ENCODE measurements at regions not wholly inside any gene's neighbourhood (a gene's known extent, or its start where the extent isn't known, plus 50 kb on each side); places are given as distances from the start of the nearest gene placed in this dataset.

- no peaks in the 10 kb centered on the region for H3K27me3 ChIP-seq (ENCODE audit: control insufficient read depth in 1 of 2, insufficient read depth in 2 of 2, low read length in 2 of 2)
These were observed 88.3 kb upstream of the HS6ST1 start for GRCh38 chr2:128406736-128407554.

GRCh38 chr2:128408349-128409305 is 90.0 kb upstream of the HS6ST1 start:
- 35 to 53% methylated on average over 17 of the region's 17 CpGs for WGBS, 2 donors
- Histone ChIP-seq H3K27me3 (ENCODE audit: control insufficient read depth in 1 of 2, insufficient read depth in 2 of 2, low read length in 2 of 2) (no peaks in the 10 kb centered on the region), H3K4me1 (ENCODE audit: control insufficient read depth in 2 of 2, insufficient read depth in 2 of 2, low read length in 1 of 2) (peaks cover 0 to 9% of the 10 kb centered on the region in 2 donors), H3K9me3 (ENCODE audit: control insufficient read depth in 2 of 2, insufficient read depth in 1 of 2, low read depth in 1 of 2, low read length in 1 of 2) (no peaks in the 10 kb centered on the region), H3K4me3 (ENCODE audit: low read depth in 1 of 2, low read length in 2 of 2) (no peak overlapping the region), H3K36me3 (ENCODE audit: control insufficient read depth in 2 of 2, insufficient read depth in 2 of 2, low read length in 1 of 2) (no peaks in the 10 kb centered on the region), H3K27ac (ENCODE audit: low read depth in 2 of 2, low read length in 1 of 2) (peak overlapping the region; percentile 10 to 16)

More at GRCh38 chr2:128406736-128407554, 88.3 kb upstream of the HS6ST1 start:
- Histone ChIP-seq H3K27ac (ENCODE audit: low read depth in 2 of 2, low read length in 1 of 2) (no peak overlapping the region), H3K4me1 (ENCODE audit: control insufficient read depth in 2 of 2, insufficient read depth in 2 of 2, low read length in 1 of 2) (peaks cover 0 to 9% of the 10 kb centered on the region in 2 donors), H3K36me3 (ENCODE audit: control insufficient read depth in 2 of 2, insufficient read depth in 2 of 2, low read length in 1 of 2) (no peaks in the 10 kb centered on the region), H3K9me3 (ENCODE audit: control insufficient read depth in 2 of 2, insufficient read depth in 1 of 2, low read depth in 1 of 2, low read length in 1 of 2) (no peaks in the 10 kb centered on the region), H3K4me3 (ENCODE audit: low read depth in 1 of 2, low read length in 2 of 2) (no peak overlapping the region)
- 71 to 84% methylated on average over 18 of the region's 18 CpGs for WGBS, 2 donors

- Histone ChIP-seq H3K4me3 (ENCODE audit: low read depth in 1 of 2, low read length in 2 of 2) (no peak overlapping the region), H3K9me3 (ENCODE audit: control insufficient read depth in 2 of 2, insufficient read depth in 1 of 2, low read depth in 1 of 2, low read length in 1 of 2) (no peaks in the 10 kb centered on the region), H3K36me3 (ENCODE audit: control insufficient read depth in 2 of 2, insufficient read depth in 2 of 2, low read length in 1 of 2) (no peaks in the 10 kb centered on the region), H3K4me1 (ENCODE audit: control insufficient read depth in 2 of 2, insufficient read depth in 2 of 2, low read length in 1 of 2) (peaks cover 0 to 9% of the 10 kb centered on the region in 2 donors), H3K27ac (ENCODE audit: low read depth in 2 of 2, low read length in 1 of 2) (no peak overlapping the region), H3K27me3 (ENCODE audit: control insufficient read depth in 1 of 2, insufficient read depth in 2 of 2, low read length in 2 of 2) (no peaks in the 10 kb centered on the region)
- 82 to 89% methylated on average over 9 of the region's 9 CpGs for WGBS, 2 donors
These were observed 90.8 kb upstream of the HS6ST1 start for GRCh38 chr2:128409326-128410034.

DNA sequence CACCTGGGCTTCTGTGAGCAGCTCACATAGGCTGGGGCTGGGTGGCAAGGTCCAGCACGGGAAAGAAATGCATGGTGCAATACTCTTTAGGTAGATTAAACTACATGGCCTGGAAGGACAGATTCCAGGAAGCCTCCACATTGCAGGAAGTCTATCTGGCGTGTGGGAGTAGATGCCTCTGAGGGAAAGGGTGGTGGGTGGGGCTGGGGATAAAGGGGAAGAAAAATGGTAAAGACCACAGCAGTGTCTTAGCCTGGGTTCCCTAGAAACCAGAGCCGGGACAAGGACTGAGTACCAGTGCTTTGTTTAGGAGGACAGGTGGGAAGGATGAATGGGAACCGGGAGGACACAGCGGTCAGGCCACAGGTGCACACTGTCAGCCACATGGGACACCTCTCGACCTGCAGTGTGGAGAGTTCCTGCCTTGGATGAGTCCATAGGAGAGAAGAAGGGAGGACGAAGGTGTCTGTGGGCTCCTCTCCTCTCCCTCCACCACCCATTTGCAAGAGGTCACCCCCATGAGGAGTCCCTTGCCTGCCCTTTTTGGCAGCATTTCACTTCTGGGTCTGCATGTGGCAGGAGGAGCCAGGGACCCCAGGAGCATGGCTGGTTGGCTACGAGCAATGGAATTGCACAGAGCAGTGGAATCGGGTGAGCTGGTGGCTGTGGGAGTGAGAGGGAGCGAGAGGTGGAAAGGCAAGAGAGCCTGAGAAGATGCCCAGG is 91.5 kb upstream of the HS6ST1 start:
- Histone ChIP-seq H3K27me3 (ENCODE audit: control insufficient read depth in 1 of 2, insufficient read depth in 2 of 2, low read length in 2 of 2) (no peaks in the 10 kb centered on the region), H3K36me3 (ENCODE audit: control insufficient read depth in 2 of 2, insufficient read depth in 2 of 2, low read length in 1 of 2) (no peaks in the 10 kb centered on the region), H3K9me3 (ENCODE audit: control insufficient read depth in 2 of 2, insufficient read depth in 1 of 2, low read depth in 1 of 2, low read length in 1 of 2) (no peaks in the 10 kb centered on the region), H3K4me1 (ENCODE audit: control insufficient read depth in 2 of 2, insufficient read depth in 2 of 2, low read length in 1 of 2) (peaks cover 0 to 9% of the 10 kb centered on the region in 2 donors), H3K27ac (ENCODE audit: low read depth in 2 of 2, low read length in 1 of 2) (no peak overlapping the region), H3K4me3 (ENCODE audit: low read depth in 1 of 2, low read length in 2 of 2) (no peak overlapping the region)
- 90 to 92% methylated on average over 10 of the region's 10 CpGs for WGBS, 2 donors

DNA sequence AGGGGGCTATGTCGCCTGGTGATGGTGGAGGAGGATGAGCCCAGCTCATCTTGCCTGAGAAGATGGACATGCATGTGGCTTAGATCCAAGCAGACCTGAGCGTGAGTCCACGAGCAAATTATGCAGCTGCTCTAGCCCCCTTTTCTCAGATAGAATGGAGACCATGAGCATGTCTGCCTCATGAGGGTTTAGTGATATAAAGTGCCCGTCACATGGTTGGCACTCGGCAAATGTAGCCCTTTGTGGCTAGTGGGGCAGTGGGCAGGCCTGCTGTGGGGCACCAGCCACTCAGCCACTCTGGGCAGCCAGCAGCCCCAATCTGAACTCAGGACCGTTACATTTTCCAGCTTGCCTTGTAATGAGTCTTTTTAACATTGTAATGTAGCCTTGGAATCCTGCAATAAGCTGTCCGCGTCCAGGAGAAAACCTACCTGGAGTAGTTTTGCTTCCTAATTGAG is 92.1 kb upstream of the HS6ST1 start:
- no peaks in the 10 kb centered on the region for H3K36me3 ChIP-seq (ENCODE audit: control insufficient read depth in 2 of 2, insufficient read depth in 2 of 2, low read length in 1 of 2)
- no peak overlapping the region for H3K27ac ChIP-seq (ENCODE audit: low read depth in 2 of 2, low read length in 1 of 2)
- no peaks in the 10 kb centered on the region for H3K9me3 ChIP-seq (ENCODE audit: control insufficient read depth in 2 of 2, insufficient read depth in 1 of 2, low read depth in 1 of 2, low read length in 1 of 2)
- H3K4me3 ChIP-seq (ENCODE audit: low read depth in 1 of 2, low read length in 2 of 2), result no peak overlapping the region
- H3K4me1 ChIP-seq (ENCODE audit: control insufficient read depth in 2 of 2, insufficient read depth in 2 of 2, low read length in 1 of 2), result peaks cover 0 to 9% of the 10 kb centered on the region in 2 donors
- no peaks in the 10 kb centered on the region for H3K27me3 ChIP-seq (ENCODE audit: control insufficient read depth in 1 of 2, insufficient read depth in 2 of 2, low read length in 2 of 2)
- 95 to 96% methylated on average over 8 of the region's 8 CpGs for WGBS, 2 donors

- WGBS, 2 donors, result 87 to 91% methylated on average over 9 of the region's 9 CpGs
- Histone ChIP-seq H3K27me3 (ENCODE audit: control insufficient read depth in 1 of 2, insufficient read depth in 2 of 2, low read length in 2 of 2) (no peaks in the 10 kb centered on the region), H3K4me3 (ENCODE audit: low read depth in 1 of 2, low read length in 2 of 2) (no peak overlapping the region), H3K36me3 (ENCODE audit: control insufficient read depth in 2 of 2, insufficient read depth in 2 of 2, low read length in 1 of 2) (no peaks in the 10 kb centered on the region), H3K9me3 (ENCODE audit: control insufficient read depth in 2 of 2, insufficient read depth in 1 of 2, low read depth in 1 of 2, low read length in 1 of 2) (no peaks in the 10 kb centered on the region), H3K27ac (ENCODE audit: low read depth in 2 of 2, low read length in 1 of 2) (no peak overlapping the region), H3K4me1 (ENCODE audit: control insufficient read depth in 2 of 2, insufficient read depth in 2 of 2, low read length in 1 of 2) (peaks cover 0 to 9% of the 10 kb centered on the region in 2 donors)
These were observed 92.8 kb upstream of the HS6ST1 start for GRCh38 chr2:128411431-128411830.

GRCh38 chr2:128412181-128412871 is 93.7 kb upstream of the HS6ST1 start:
- 88 to 90% methylated on average over 7 of the region's 7 CpGs for WGBS, 2 donors
- H3K27me3 ChIP-seq (ENCODE audit: control insufficient read depth in 1 of 2, insufficient read depth in 2 of 2, low read length in 2 of 2), result no peaks in the 10 kb centered on the region
- H3K9me3 ChIP-seq (ENCODE audit: control insufficient read depth in 2 of 2, insufficient read depth in 1 of 2, low read depth in 1 of 2, low read length in 1 of 2), result no peaks in the 10 kb centered on the region
- no peak overlapping the region for H3K27ac ChIP-seq (ENCODE audit: low read depth in 2 of 2, low read length in 1 of 2)
- no peaks in the 10 kb centered on the region for H3K36me3 ChIP-seq (ENCODE audit: control insufficient read depth in 2 of 2, insufficient read depth in 2 of 2, low read length in 1 of 2)
- H3K4me3 ChIP-seq (ENCODE audit: low read depth in 1 of 2, low read length in 2 of 2), result no peak overlapping the region
- peaks cover 0 to 8% of the 10 kb centered on the region in 2 donors for H3K4me1 ChIP-seq (ENCODE audit: control insufficient read depth in 2 of 2, insufficient read depth in 2 of 2, low read length in 1 of 2)

- WGBS, 2 donors, result 84 to 88% methylated on average over 10 of the region's 10 CpGs
- no peak overlapping the region for H3K27ac ChIP-seq (ENCODE audit: low read depth in 2 of 2, low read length in 1 of 2)
- no peaks in the 10 kb centered on the region for H3K9me3 ChIP-seq (ENCODE audit: control insufficient read depth in 2 of 2, insufficient read depth in 1 of 2, low read depth in 1 of 2, low read length in 1 of 2)
- no peaks in the 10 kb centered on the region for H3K27me3 ChIP-seq (ENCODE audit: control insufficient read depth in 1 of 2, insufficient read depth in 2 of 2, low read length in 2 of 2)
- H3K4me1 ChIP-seq (ENCODE audit: control insufficient read depth in 2 of 2, insufficient read depth in 2 of 2, low read length in 1 of 2), result peaks cover 0 to 5% of the 10 kb centered on the region in 2 donors
- H3K4me3 ChIP-seq (ENCODE audit: low read depth in 1 of 2, low read length in 2 of 2), result no peak overlapping the region
- no peaks in the 10 kb centered on the region for H3K36me3 ChIP-seq (ENCODE audit: control insufficient read depth in 2 of 2, insufficient read depth in 2 of 2, low read length in 1 of 2)
These were observed 94.5 kb upstream of the HS6ST1 start for GRCh38 chr2:128413014-128413717.
